GM12878 (cell line): ENCODE measurements at regions not wholly inside any gene's neighbourhood (a gene's known extent, or its start where the extent isn't known, plus 50 kb on each side); places are given as distances from the start of the nearest gene placed in this dataset.

Experiments used
- CTCF ChIP-seq, 3 experiments: IDR thresholded peaks in 2 of 3; conservative IDR thresholded peaks in 1 of 3; 2 replicates each; pipeline ENCODE4 v1.5.1; 2011; ENCODE audit warnings: low read depth in 3 of 3, low read length in 3 of 3, mild to moderate bottlenecking in 3 of 3, control low read depth in 2 of 3, moderate library complexity in 2 of 3, inconsistent platforms in 1 of 3, mixed read lengths in 1 of 3; ENCODE audit not compliant: control insufficient read depth in 2 of 3, insufficient read depth in 1 of 3; ENCODE audit errors: extremely low read depth in 1 of 3
- NR2C2 ChIP-seq: IDR thresholded peaks from 2 replicates; pipeline ENCODE4 v1.6.1; 2011; ENCODE audit warnings: borderline replicate concordance, low read depth; ENCODE audit not compliant: control insufficient read depth, insufficient read length
- PBX3 ChIP-seq: IDR thresholded peaks from 2 replicates; pipeline ENCODE4 v1.6.1; 2011; ENCODE audit warnings: mild to moderate bottlenecking, low read depth, low read length, moderate library complexity; ENCODE audit not compliant: insufficient replicate concordance
- ZNF274 ChIP-seq: IDR thresholded peaks from one replicate; pipeline ENCODE4 v1.8.0; 2011; ENCODE audit not compliant: insufficient read length, insufficient read depth

- TF ChIP-seq CTCF (IDR thresholded peaks at IDR 0.05 in 2 of 3, conservative IDR thresholded peaks at IDR 0.05 in 1 of 3; ENCODE audit: control insufficient read depth in 2 of 3, extremely low read depth in 1 of 3, insufficient read depth in 1 of 3, low read depth in 3 of 3, low read length in 3 of 3) (no peak), ZNF274 (no peak), PBX3 (no peak), NR2C2 (no peak)
These were observed 76.6 kb upstream of the PRLR start for GRCh38 chr5:35306716-35307365.
